ENCODE measurements at regions not wholly inside any gene's neighbourhood (a gene's known extent, or its start where the extent isn't known, plus 50 kb on each side); places are given as distances from the start of the nearest gene placed in this dataset.

DNA sequence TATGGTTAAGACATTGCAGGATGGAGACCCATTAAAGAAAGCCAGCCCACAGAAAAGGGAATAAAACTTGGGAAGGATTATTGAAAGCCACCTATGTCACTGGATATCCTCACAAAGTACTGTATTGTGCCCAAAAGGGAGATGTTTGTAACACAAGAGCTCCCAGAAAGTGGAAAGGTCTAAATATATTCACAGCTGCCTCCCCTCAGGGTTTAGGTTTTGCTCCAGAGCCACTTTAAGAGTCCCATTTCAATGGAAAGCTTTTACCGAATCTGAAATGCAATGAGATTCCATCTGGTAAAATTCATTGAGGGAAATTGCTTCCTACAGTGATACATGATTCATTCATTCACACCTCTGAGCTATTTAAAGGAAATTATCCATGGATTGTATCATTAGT is 176.4 kb downstream of the XPNPEP1 start:
- no TSS peak for BruUV-seq (replicated peaks)

GRCh38 chr10:109744020-109744419 is 179.3 kb downstream of the XPNPEP1 start:
- ChIA-PET CTCF (no interaction called here), POLR2A (no interaction called here)
- Mint-ChIP-seq H3K36me3 (ENCODE audit: insufficient read depth, unreplicated experiment) (no peaks in the 10 kb centered on the region), H3K27ac (ENCODE audit: unreplicated experiment) (no peak overlapping the region), H3K9me3 (ENCODE audit: unreplicated experiment) (no peaks in the 10 kb centered on the region), H3K27me3 (ENCODE audit: insufficient read depth, unreplicated experiment) (peaks cover 19% of the 10 kb centered on the region), H3K4me3 (ENCODE audit: unreplicated experiment) (no peak overlapping the region), H3K4me1 (ENCODE audit: low read depth, unreplicated experiment) (no peaks in the 10 kb centered on the region)
- no TSS peak for BruUV-seq (replicated peaks)
- Histone ChIP-seq H3K4me3 (ENCODE audit: low read depth, low read length) (no peak overlapping the region), H3K27me3 (replicated peaks; ENCODE audit: control insufficient read depth, insufficient read depth, low read length) (no peaks in the 10 kb centered on the region; the same call in 1 of the 2 replicates), H3K4me1 (no peaks in the 10 kb centered on the region), H3K36me3 (ENCODE audit: control insufficient read depth, insufficient read depth, low read length) (no peaks in the 10 kb centered on the region), H3K9me3 (no peaks in the 10 kb centered on the region)
- no peak for DNase-seq
- TF ChIP-seq CTCF (IDR thresholded peaks at IDR 0.05; ENCODE audit: insufficient read depth in 1 of 2, low read depth in 1 of 2, low read length in 1 of 2, severe bottlenecking in 1 of 2, unreplicated experiment in 1 of 2): no peak
- intact Hi-C loops (cut with micrococcal nuclease; ENCODE audit: unreplicated experiment): no loop called here

More for the DNA sequence above, 176.4 kb downstream of the XPNPEP1 start:
- H3K27me3 Mint-ChIP-seq (ENCODE audit: insufficient read depth, unreplicated experiment): peaks cover 21% of the 10 kb centered on the region
- intact Hi-C loops (cut with micrococcal nuclease; ENCODE audit: unreplicated experiment): no loop called here
- Histone ChIP-seq H3K27me3 (replicated peaks; ENCODE audit: control insufficient read depth, insufficient read depth, low read length) (no peaks in the 10 kb centered on the region; the same call in 1 of the 2 replicates), H3K4me3 (ENCODE audit: low read depth, low read length) (no peak overlapping the region), H3K4me1 (no peaks in the 10 kb centered on the region), H3K36me3 (ENCODE audit: control insufficient read depth, insufficient read depth, low read length) (no peaks in the 10 kb centered on the region), H3K9me3 (no peaks in the 10 kb centered on the region)
- no peak overlapping the region for H3K4me3 Mint-ChIP-seq (ENCODE audit: unreplicated experiment)
- no peak for DNase-seq
- no peak for TF ChIP-seq CTCF (IDR thresholded peaks at IDR 0.05; ENCODE audit: insufficient read depth in 1 of 2, low read depth in 1 of 2, low read length in 1 of 2, severe bottlenecking in 1 of 2, unreplicated experiment in 1 of 2)
- H3K4me1 Mint-ChIP-seq (ENCODE audit: low read depth, unreplicated experiment): no peaks in the 10 kb centered on the region
- H3K9me3 Mint-ChIP-seq (ENCODE audit: unreplicated experiment): no peaks in the 10 kb centered on the region
- no peaks in the 10 kb centered on the region for H3K36me3 Mint-ChIP-seq (ENCODE audit: insufficient read depth, unreplicated experiment)
- no peak overlapping the region for H3K27ac Mint-ChIP-seq (ENCODE audit: unreplicated experiment)
- ChIA-PET CTCF (no interaction called here), POLR2A (no interaction called here)

DNA sequence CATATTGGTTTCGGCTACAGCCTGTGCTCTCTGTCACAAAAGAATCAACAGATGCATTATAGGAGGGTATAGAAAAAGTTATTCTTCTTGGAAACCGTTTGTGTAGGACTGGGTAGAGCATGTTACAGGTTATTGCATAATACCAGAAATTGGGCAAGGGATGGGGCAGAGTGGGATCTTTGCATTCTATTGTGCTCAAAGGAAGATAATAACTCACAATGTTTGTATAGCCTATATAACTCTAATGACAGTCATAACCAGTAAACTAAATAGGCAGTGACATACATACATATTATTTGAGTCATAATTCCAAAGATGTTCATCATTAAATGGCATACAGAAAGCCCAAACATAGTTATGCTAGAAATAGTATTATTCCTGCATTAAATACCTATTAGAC is 179.7 kb downstream of the XPNPEP1 start:
- ChIA-PET POLR2A (no interaction called here), CTCF (interaction anchor here (0.6 kb wide), 1 partner anchor 1129 kb away, joined by 3 read pairs; no protein-coding TSS in a partner anchor)
- H3K4me3 ChIP-seq (ENCODE audit: low read depth, low read length): no peak overlapping the region
- no peak for DNase-seq
- H3K4me1 ChIP-seq: no peaks in the 10 kb centered on the region
- no peaks in the 10 kb centered on the region for H3K36me3 ChIP-seq (ENCODE audit: control insufficient read depth, insufficient read depth, low read length)
- H3K9me3 ChIP-seq: no peaks in the 10 kb centered on the region
- H3K27me3 ChIP-seq (replicated peaks; ENCODE audit: control insufficient read depth, insufficient read depth, low read length): no peaks in the 10 kb centered on the region; the same call in 1 of the 2 replicates
- Mint-ChIP-seq H3K4me3 (ENCODE audit: unreplicated experiment) (no peak overlapping the region), H3K36me3 (ENCODE audit: insufficient read depth, unreplicated experiment) (no peaks in the 10 kb centered on the region), H3K4me1 (ENCODE audit: low read depth, unreplicated experiment) (no peaks in the 10 kb centered on the region), H3K27ac (ENCODE audit: unreplicated experiment) (no peak overlapping the region), H3K27me3 (ENCODE audit: insufficient read depth, unreplicated experiment) (peaks cover 19% of the 10 kb centered on the region), H3K9me3 (ENCODE audit: unreplicated experiment) (no peaks in the 10 kb centered on the region)
- TF ChIP-seq CTCF (IDR thresholded peaks at IDR 0.05; ENCODE audit: insufficient read depth in 1 of 2, low read depth in 1 of 2, low read length in 1 of 2, severe bottlenecking in 1 of 2, unreplicated experiment in 1 of 2): no peak
- intact Hi-C loops (cut with micrococcal nuclease; ENCODE audit: unreplicated experiment): no loop called here
- BruUV-seq (replicated peaks): no TSS peak
